Astrocyte of the spinal cord (primary cell): ENCODE measurements at regions not wholly inside any gene's neighbourhood (a gene's known extent, or its start where the extent isn't known, plus 50 kb on each side); places are given as distances from the start of the nearest gene placed in this dataset.
A peak's percentile ranks its signal among the peaks of the same experiment; 100 is the strongest.
"Not testable (repeated sequence)": the region's sequence is repeated elsewhere in the genome, so short reads cannot be mapped to it uniquely, and the experiment has no call there.

Source experiments
- DNase-seq: peaks from one replicate; pipeline ENCODE4 v3.0.0; 2011; ENCODE audit warnings: low read depth, low spot score
- H3K4me3 ChIP-seq: 2 replicates; pipeline ENCODE4 v1.5.1; 2011; ENCODE audit warnings: low read depth, mild to moderate bottlenecking, low read length, moderate library complexity
- CTCF ChIP-seq: IDR thresholded peaks from 2 replicates; pipeline ENCODE4 v1.5.1; 2012; ENCODE audit warnings: low read depth, mild to moderate bottlenecking, low read length, inconsistent platforms
- in situ Hi-C: cut with HindIII; loops from 2 replicates; pipeline ENCODE4 v1.10.0; 2017; ENCODE audit warnings: low sequenced_read_pairs

GRCh38 chr9:102273952-102274351 is 535.5 kb upstream of the GRIN3A start:
- DNase-seq, result peak; percentile 6
- in situ Hi-C loops, result no loop called here
- no peak for TF ChIP-seq CTCF
- H3K4me3 ChIP-seq, result no peak overlapping the region

GRCh38 chr9:102253099-102253498 is 514.7 kb upstream of the GRIN3A start:
- in situ Hi-C loops, result no loop called here
- H3K4me3 ChIP-seq, result no peak overlapping the region
- TF ChIP-seq CTCF, result no peak
- DNase-seq, result no peak

- TF ChIP-seq CTCF, result no peak
- in situ Hi-C loops, result no loop called here
- no peak for DNase-seq
- no peak overlapping the region for H3K4me3 ChIP-seq
These were observed 506.5 kb upstream of the GRIN3A start for GRCh38 chr9:102244916-102245315.

- H3K4me3 ChIP-seq, result no peak overlapping the region
- in situ Hi-C loops, result no loop called here
- no peak for DNase-seq
- TF ChIP-seq CTCF, result no peak
These were observed 499.1 kb upstream of the GRIN3A start for GRCh38 chr9:102237520-102237919.

GRCh38 chr9:102237094-102237493 is 498.6 kb upstream of the GRIN3A start:
- no peak for TF ChIP-seq CTCF
- in situ Hi-C loops, result no loop called here
- DNase-seq, result no peak
- H3K4me3 ChIP-seq, result no peak overlapping the region

- in situ Hi-C loops, H3K4me3 ChIP-seq, DNase-seq: not testable (repeated sequence)
These were observed 489.0 kb upstream of the GRIN3A start for GRCh38 chr9:102227416-102227815.

- no peak overlapping the region for H3K4me3 ChIP-seq
- in situ Hi-C loops, result no loop called here
- DNase-seq, result peak; percentile 2
- TF ChIP-seq CTCF, result no peak
These were observed 487.5 kb upstream of the GRIN3A start for GRCh38 chr9:102225841-102226441.

- DNase-seq, in situ Hi-C loops, H3K4me3 ChIP-seq: not testable (repeated sequence)
These were observed 485.1 kb upstream of the GRIN3A start for GRCh38 chr9:102223320-102224136.
